ENCODE measurements at regions not wholly inside any gene's neighbourhood (a gene's known extent, or its start where the extent isn't known, plus 50 kb on each side); places are given as distances from the start of the nearest gene placed in this dataset.
"Not testable (repeated sequence)": the region's sequence is repeated elsewhere in the genome, so short reads cannot be mapped to it uniquely, and the experiment has no call there.

DNA sequence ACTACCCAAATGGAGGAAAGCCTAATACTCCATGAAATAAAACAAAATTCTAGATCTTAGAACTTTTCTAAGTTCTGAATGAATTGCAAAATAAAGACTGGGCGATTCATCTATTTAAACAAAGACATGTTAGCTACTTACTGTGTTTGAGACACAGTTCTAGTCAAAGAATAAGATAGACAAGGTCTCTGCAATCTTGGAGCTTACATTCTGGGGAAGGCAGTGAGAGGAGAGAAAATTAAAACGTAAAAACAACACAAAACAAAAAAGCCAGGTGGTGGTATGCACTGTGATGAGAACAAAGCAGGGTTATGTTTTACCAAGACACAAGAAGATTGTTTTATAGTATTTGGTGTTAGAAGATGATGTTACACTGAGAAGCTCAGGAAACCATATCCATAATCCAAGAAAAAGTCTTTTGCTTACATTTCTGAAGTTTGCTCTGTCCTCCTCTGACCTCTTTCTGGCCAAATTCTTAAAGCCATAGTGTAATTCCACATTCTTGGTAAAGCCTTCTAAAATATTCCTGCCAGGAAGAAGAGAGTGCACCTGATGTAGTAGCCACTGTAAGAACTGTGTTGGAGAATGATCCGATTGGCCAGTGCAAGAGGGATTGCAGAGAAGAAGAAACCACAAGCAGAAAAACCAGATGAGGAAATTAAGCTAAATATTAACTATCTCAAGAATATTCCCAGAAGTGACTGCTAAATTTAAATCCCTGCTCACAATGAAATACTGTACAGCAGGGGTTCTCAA lies 218.4 kb downstream of the PCSK1 start:
- intact Hi-C loops (cut with micrococcal nuclease): no loop called here

DNA sequence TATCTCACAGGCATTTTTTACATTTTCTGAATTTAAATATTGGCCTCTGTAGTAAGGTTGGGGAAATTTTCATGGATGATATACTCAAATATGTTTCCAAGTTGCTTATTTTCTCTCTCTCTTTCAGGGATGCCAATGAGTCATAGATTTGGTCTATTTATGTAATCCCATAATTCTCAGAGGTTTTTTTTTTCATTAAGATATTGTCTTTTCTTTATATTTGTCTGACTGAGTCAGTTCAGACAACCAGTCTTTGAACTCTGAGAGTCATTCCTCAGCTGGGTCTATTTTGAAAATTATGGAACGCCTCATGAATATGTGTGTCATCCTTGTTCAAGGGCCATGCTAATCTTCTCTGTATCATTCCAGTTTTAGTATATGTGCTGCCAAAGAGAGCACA lies 223.2 kb downstream of the PCSK1 start:
- intact Hi-C loops (cut with micrococcal nuclease): no loop called here

DNA sequence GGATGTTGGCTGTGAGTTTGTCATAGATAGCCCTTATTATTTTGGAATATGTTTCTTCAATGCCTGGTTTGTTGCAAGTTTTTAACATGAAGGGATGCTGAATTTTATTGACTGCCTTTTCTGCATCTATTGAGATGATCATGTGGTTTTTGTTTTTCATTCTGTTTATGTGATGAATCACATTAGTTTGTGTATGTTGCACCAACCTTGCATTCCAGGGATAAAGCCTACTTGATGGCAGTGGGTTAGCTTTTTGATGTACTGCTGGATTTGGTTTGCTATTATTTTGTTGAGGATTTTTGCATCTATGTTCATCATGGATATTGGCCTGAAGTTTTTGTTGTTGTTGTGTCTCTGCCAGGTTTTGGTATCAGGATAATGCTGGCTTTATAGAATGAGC lies 225.6 kb downstream of the PCSK1 start:
- intact Hi-C loops (cut with micrococcal nuclease): no loop called here

DNA sequence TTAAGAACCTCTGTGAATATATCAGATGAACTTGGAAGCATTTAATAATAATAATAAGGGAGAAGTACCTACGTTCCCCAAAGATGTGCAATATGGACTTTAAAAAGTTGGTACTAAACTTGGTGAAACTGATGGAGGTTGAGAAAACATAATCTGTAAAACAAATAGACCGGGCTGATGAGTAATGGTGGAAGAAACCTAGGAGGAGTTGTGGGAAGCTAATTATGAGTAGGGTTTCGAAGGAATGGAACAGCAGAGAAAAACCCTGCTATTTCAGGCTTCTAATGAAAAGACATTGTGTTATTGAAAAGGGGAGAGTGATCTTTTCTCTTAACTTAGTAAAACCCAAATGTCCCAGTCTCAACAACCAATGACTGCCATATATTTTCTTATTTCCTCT lies 229.3 kb downstream of the PCSK1 start:
- intact Hi-C loops (cut with micrococcal nuclease): no loop called here

DNA sequence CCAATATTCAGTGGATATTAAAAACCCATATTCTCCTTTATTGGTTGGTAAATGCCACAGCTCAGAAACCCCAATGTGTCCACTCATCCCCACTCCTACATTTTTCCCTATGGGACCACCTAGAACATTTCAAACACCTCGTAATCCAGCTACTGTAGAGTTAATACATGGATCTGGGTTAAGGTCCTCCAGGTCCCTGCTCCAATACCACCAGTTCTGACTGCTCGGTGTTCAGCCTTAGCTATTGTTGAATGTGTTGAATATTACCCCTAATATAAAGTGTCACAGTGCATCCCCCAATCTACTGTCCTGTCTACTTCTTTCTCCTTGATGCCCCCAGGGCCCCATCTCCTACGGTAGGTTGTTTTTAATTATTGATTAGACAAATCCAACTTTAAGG lies 231.5 kb downstream of the PCSK1 start:
- intact Hi-C loops (cut with micrococcal nuclease): no loop called here

DNA sequence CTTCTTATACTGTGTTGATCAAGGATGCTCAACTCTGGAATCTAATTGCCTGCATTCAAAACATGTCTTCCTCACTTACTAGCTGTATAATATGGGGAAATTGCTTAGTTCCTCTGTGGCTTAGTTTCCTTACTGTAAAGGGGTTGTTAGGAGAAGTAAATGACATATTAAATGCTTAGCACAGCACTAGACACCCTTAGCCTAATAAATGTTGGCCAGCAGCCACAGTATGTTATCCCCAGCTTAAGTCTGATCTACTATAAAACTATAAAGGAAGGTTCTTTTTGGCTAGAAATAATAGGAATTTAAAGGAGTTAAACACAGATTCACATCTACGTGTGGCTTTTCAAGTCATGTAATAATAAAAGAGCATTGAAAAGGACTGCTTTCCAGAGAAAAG lies 232.4 kb downstream of the PCSK1 start:
- intact Hi-C loops (cut with micrococcal nuclease): no loop called here

DNA sequence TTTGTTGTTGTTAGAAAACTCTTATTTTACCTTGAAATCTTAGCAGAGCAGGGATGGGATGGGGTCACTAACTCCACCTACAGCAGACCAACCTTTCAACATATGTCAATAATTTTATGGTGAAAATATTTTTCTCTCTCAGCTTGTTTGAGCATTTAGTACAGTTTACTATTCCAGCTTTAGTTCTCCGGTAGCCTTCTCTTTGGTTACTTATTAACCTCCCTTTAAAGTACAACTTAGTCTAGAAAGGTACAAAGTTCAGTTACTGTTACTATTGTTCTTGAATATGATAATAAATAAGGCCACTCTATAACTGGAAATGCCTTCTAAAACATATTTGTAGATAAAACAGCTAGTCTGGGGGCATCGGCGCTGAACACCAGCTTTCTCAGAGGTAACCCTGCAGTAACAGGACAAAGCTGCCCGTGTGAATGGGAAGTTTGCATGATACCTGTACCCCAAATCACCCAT lies 233.3 kb downstream of the PCSK1 start:
- intact Hi-C loops (cut with micrococcal nuclease): no loop called here

DNA sequence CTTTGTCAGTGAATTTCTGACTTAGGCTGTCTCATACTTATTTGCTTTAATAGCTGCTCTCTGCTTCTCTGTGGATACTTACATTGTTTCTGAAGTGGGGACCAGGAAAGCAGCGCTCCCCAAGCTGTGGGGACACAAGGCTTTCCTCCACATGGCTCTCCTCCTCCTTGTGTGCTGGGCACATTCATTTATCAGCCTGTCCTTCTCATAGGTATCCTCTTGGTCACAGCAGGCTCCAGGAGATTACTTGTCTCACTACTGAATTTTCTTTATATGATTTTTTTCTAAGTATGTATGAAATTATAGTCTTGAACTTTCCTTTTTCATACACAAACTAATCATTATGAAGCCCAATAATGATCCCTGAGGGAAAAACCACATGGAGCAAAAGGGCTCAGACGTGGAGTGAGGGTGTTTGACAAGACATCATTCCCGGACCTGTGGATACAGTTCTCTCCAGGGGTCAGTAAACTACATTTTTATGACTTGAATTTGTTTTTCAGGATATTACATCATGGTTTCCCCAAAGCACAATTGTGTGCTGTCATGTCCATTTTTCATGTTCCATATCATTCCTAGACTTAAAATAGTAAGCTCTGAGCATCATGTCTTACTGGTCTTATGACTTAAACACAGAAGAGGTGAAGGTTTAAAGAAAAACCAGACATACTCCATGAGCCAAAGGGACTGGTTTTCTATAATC lies 234.5 kb downstream of the PCSK1 start:
- intact Hi-C loops (cut with micrococcal nuclease): no loop called here

DNA sequence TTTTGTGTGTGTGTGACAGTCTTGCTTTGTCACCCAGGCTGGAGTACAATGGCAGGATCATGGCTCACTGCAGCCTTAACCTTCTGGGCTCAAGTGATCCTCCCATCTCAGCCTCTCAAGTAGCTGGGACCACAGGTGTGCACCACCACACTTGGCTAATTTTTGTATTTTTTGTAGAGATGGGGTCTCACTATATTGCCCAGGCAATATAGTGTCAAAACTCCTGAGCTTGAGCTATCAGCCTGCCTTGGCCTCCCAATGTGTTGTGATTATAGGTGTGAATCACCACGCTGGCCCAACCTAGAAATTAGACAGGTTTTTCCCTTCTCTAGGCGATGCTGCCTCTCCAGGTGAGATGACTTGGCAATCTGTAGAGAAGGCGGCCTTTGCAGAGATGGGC lies 235.3 kb downstream of the PCSK1 start:
- intact Hi-C loops (cut with micrococcal nuclease): not testable (repeated sequence)

DNA sequence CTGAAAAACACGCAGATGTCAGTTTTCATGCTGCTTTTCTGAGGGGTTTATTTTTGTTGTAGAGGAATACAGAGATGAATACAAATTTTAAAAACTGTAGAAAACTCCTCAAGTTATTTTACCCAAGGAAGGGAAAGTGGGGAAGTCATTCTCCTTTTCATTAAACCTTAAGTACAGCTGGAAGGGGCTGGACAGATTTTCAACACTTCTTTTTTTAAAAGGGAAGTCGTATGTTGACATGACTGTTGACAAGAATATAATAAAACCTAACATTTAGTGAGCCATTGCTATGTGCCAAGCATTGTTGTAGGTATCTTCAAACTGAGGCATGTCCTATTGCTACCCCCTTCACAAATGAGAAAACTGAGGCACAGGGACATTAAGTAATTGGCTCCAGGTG lies 235.7 kb upstream of the ELL2 start:
- intact Hi-C loops (cut with micrococcal nuclease): no loop called here

DNA sequence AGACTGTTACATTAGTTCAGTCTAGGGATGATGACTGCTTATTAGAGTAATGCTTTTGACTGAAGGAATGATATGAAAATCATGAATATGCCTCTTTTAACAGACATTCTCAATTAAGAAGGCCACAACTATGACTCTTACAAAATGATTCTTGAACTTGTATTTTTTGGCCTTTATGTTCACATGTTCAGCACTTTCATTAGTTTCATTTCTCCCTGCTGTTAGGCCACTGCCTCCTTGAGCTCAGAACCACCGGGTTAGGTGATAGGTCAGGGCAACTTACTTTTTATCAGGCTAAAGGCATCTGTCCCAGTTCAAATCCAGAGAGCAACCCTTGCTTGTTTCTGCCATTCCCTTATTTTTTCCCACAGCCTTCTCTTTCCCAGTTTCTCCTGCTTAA lies 235.2 kb upstream of the ELL2 start:
- intact Hi-C loops (cut with micrococcal nuclease): no loop called here

DNA sequence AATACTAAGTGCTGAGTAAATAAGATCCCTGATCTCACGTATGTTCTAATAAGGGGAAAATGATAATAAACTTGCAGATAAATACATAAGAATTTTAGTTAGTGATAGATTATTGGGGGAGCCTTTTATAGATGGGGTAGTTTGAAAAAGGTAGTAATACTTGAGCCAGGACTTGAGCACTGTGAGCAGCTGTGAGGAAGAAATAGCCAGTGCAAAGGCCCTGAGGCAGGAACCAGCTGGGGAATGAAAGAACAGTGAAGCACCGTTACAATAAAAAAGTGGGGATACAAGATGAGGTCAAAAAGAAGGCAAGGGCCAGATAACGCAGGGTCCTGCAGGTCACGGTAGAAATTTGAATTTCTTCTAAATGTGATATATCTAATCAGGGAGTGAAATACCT lies 234.8 kb upstream of the ELL2 start:
- intact Hi-C loops (cut with micrococcal nuclease): no loop called here

DNA sequence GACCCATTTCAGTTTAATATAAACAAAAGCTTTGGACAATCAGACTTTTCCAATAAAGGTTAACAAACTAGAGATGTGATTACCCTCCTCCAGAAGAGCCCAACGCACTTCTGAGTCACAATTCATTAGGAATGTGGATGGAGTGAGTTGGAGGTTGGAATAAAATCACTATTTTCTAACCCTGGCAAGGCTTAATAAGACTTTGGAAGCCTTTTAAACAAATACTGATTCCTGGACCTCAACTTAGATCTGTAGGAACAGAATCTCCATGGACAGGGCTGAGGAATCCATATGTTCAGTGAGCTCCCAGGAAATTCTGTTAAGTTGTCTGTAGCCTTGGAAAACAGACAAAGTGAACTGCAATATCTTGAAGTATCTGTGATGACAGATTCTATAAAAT lies 233.5 kb upstream of the ELL2 start:
- intact Hi-C loops (cut with micrococcal nuclease): no loop called here

DNA sequence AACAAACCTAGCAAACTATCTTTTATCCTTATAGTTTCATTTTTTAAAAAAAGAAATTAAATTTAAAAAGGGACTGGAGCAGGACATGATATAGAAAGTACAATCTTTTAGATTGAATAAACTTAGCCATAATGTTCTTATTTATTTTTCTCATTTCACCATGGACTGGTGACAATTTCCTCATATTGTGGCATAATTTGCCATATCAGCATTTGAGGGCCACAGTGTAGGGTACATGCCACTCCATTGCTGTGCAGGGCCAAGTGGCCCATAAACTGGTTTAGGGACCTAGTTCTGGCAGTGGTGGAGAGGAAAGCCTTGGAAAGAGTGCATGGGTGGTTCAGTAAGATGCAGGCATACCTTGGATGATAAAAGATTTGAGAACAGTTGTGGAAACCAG lies 232.9 kb upstream of the ELL2 start:
- intact Hi-C loops (cut with micrococcal nuclease): no loop called here

DNA sequence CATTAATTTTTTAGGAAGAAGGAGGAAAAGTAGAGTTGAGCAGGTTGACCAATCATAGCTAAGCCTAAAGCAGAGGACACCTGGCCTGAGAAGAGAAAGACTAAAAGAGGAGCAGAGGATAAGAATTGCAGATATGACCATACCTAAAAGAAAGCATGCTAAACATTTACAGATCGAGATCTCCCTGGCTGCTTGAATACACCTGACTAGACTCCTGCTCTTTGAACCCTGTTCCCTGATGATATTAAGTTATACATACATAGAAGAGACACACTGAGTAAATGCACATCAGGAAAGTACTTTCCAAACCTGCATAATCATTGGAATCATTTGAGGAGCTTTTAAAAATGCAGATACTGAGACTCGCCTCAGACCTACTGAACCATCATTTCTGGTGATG lies 232.3 kb upstream of the ELL2 start:
- intact Hi-C loops (cut with micrococcal nuclease): no loop called here

DNA sequence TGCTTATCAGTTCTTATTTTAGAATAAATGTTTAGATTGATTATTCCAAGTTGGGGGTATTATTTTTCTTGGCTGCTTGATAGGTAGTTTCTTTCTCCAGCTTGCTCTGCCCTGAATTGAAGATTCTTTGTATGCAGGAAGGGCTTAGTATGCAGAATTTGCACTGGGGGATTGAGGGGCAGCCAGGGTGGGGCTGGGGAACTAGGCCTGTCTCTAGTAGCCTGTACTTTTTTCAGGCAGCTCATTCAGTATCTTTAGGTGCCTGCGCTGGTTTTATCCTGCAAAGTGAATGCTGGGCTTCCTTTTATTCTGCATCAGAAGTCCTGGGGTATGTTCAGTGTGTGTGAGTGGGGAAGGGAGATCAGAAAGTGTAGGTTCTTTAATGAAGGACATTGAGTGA lies 228.3 kb upstream of the ELL2 start:
- intact Hi-C loops (cut with micrococcal nuclease): no loop called here

DNA sequence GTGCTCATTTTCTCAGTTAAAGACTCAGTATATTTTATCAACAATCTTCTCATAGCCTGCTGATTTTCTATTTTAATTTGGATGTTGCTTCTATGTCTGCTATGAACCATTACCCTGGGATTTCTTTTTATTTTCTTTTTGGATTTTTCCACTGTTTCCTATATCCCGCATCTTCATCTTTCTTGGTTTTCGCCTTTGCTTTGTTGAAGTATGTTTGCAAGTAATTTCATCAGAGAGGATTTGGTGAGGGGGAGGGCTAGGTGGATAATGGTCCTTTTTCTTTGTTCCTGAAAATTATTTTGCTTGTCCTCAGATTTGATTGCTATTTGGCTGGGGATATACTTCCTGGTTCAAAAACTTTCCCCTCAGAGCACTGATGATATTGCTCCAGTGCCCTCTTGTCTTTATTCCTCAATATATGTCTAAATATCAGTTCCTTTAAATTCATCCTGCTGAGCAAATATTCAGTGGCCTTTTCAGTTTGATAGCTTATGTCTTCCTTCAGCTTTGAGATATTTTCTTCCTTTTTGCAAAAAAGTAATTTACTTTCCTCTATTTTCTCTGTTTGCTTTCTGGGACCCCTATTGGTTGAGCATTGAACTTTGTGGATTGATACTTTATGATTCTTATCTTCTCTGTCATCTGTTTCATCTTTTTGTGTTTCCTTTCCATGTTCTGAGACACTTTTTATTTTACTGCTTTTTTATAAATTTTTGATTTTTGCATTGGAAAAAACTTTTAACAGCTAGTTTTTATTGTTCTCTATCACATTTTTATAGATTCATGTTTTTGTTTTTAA lies 227.6 kb upstream of the ELL2 start:
- intact Hi-C loops (cut with micrococcal nuclease): no loop called here

DNA sequence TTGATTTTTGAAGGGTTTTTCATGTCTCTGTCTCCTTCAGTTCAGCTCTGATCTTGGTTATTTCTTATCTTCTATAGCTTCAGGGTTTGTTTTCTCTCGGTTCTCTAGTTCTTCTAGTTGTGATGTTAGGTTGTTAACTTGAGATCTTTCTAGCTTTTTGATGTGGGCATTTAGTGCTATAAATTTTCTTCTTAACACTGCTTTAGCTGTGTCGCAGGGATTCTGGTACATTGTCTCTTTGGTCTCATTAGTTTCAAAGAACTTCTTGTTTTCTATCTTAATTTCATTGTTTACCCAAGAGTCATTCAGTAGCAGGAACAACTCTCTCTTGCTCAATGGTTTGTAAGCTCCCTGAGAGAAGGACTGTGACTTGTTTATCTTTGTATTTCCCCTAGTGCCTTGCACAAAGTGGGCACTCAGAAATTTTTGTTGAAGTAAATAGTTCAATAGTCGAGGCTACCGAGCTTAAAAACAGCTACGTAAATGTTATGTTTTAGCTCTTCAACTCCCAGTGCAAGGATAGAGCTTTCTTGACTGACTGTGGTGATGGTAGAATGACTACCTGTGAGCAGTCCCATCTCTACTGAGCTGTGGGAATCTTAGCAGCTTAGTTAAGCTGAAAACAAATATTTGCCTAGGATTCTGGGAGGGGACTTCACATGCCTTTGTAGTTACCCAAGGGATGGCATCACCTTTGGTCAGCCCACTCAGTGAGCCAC lies 225.8 kb upstream of the ELL2 start:
- intact Hi-C loops (cut with micrococcal nuclease): no loop called here

DNA sequence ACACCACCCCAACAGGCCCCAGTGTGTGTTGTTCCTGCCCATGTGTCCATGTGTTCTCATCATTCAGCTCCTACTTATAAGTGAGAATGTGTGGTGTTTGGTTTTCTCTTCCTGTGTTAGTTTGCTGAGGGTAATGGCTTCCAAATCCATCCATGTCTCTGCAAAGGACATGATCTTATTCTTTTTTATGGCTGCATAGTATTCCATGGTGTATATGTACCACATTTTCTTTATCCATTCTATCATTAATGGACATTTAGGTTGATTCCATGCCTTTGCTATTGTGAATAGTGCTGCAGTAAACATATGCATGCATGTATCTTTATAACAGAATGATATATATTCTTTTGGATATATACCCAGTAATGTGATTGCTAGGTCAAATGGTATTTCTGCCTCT lies 222.9 kb upstream of the ELL2 start:
- intact Hi-C loops (cut with micrococcal nuclease): not testable (repeated sequence)

DNA sequence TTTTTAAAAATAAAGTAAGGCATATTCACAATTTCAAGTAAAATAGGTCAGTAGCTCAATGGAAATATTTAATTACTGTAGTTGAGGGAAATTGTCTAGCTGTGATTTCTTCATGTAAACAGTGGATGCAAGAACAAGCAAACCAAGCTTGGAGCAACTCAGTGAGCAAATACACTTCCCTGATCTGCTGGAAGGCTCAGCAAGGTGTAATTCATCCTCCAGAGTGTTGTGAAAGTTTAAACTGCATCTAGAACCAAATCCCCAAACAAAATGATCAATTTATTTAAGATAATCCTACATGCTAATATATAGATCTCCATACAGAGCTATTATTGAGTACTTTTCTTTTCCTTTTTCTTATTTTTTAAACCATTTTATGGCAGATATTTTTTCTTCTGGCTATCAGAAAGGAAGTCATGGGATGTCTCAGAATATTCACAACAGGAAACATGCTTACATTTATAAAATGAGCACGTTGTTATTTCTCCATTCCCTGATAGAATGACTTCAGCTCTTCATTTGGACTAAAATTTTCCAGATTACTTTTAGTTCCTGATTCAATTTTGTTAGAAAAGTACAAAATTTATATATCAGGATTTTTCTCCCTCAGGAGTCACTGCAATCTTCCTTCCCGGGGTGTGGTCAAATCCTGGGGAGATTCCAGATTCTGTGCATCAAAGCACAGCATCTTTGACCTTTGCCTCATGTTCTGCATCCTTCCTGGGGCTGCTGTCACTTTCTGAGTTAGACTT lies 219.2 kb upstream of the ELL2 start:
- intact Hi-C loops (cut with micrococcal nuclease): no loop called here

DNA sequence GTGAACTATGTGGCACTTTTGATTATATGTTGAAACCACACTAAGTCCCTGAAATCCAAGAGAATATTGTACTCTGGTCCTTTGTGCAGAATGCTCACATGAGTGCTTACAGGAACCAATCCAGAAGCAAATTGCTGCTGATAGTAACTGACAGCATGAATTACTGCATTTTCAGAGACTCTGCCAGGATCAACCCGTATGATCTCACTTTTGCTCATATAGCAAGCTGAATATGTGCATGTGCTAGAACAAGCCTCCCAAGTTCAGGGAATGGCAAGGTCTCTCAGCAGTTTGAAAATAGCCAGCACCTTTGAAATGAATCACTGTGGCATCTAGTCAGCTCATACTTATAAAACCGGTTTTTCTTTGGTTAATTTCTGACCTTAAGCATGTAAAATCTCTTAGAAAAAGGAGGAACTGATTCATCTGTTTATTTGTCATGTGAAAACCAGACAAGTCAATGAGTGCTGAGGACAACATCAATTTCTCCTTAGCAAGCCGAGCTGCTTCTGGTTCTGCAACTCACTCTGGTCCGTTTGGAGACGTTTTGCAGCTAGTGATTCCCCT lies 215.7 kb upstream of the ELL2 start:
- intact Hi-C loops (cut with micrococcal nuclease): no loop called here
